GM19467 (cell line): ENCODE measurements at regions not wholly inside any gene's neighbourhood (a gene's known extent, or its start where the extent isn't known, plus 50 kb on each side); places are given as distances from the start of the nearest gene placed in this dataset.
"Not testable (repeated sequence)": the region's sequence is repeated elsewhere in the genome, so short reads cannot be mapped to it uniquely, and the experiment has no call there.

ENCODE experiments used
- ATAC-seq: cut with Tn5 transposase; IDR thresholded peaks from one replicate; pipeline ENCODE4 v1.9.1; 2021; ENCODE audit warnings: mild to moderate bottlenecking, moderate library complexity; ENCODE audit not compliant: unreplicated experiment

DNA sequence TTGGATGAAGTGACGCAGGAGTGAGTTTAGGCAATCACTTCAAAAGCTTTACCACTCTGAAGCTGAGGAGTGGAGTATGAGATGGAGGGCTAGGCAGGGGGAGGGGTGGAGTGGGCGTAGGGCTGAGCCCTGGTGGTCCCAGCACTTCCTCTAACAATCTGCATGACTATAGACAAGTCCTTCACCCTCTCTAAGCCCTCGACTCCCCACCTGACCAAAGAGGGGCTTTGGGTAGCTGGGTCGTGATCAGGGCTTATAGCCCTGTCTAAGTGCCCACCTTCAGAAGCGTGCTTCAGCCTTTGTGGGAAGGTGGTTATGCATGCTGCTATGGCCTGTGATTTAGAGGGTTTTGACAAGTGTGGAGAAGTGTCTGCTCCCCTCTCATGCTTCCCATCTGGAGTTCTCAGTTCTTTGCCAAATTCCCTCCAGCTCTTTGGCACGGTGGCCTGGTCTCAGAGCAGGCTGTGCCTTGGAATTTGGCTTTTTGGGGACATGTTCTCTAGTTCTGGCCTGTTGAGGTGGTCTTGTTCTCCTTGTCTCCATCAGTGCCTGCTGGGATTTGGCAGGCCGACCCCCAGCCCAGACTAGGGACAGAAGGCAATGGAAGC, 53.0 kb downstream of the ACTBL2 start:
- no peak for ATAC-seq

DNA sequence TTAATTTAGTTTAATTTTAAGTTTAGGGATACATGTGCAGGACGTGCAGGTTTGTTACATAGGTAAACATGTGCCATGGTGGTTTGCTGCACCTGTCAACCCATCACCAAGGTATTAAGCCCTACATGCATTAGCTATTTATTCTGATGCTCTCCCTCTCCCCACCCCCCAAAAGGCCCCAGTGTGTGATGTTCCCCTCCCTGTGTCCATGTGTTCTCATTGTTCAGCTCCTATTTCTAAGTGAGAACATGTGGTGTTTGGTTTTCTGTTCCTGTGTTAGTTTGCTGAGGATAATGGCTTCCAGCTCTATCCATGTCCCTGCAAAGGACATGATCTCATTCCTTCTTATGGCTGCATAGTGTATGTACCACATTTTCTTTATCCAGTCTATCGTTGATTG, 53.6 kb downstream of the ACTBL2 start:
- not testable (repeated sequence) for ATAC-seq

DNA sequence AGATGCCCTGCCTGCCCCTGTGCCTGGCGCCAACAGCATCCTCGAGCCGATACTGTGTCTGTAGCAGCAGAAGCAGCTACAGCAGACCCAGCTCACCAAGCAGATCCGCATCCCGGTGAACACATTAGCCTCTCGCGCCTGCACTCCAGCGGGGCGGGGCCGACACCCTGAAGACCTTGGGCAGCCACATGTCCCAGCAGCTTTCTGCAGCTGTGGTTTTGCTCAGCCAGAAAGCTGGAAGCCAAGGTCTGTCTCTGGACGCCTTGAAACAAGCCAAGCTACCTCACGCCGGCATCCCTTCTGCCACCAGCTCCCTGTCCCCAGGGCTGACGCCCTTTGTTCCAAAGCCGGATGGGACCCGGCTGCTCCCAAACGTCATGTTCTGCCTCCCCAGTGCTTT, 59.6 kb downstream of the ACTBL2 start:
- ATAC-seq = no peak

DNA sequence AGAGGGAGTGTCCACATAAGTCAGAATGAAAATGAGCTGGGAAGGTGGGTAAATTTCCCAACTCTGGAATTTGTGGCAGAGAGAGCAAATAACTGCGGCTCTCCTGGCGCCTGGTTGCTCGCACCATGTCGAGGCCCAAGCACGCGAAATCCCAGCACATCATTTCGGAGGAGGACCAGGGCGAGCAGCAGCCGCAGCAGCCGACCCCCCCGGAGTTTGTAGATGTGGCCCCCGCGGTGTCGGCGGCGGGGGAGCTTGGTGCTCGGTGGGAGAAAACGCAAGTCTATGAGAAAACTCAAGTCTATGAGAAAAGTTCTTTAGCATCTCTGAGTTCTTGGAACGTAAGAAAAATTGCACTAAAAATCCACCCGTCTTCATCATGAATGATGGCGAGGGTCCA, 60.3 kb downstream of the ACTBL2 start:
- ATAC-seq = no peak

DNA sequence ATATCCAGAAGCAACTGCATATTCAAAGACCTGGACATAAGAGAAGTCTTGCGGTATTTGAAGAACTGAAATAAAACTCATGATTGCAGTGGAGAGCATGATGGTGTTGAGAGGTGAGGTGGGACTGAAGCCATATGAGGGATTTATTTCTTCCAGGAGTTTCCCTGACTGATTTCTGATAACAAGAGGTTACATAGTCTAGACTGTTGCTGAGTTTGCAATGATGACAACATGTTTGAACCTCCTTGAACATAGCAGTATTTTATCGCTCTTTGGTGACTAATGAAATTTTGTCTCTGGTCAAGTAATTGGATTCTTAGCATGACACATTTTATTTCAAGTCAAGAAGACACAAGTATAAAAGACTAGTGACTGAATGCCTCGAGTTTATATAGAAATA, 61.8 kb downstream of the ACTBL2 start:
- no peak for ATAC-seq

DNA sequence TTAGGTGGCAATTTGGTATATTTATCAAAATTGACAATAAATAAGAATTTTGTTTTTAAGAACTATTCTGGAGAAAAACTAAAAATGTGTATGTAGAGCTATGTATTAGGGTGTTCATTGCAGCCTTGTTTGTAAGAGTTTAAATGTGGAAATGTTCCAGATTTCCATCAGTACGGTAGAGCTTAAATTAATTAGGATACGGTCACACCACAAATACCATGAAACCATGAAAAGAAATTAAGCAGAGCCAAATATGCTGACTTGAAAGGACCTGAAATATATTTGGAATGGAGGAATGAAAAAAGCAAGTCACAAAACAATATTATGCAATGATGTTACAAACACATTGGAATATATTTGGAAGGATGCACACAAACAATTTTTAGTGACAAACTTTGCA, 64.6 kb downstream of the ACTBL2 start:
- no peak for ATAC-seq

DNA sequence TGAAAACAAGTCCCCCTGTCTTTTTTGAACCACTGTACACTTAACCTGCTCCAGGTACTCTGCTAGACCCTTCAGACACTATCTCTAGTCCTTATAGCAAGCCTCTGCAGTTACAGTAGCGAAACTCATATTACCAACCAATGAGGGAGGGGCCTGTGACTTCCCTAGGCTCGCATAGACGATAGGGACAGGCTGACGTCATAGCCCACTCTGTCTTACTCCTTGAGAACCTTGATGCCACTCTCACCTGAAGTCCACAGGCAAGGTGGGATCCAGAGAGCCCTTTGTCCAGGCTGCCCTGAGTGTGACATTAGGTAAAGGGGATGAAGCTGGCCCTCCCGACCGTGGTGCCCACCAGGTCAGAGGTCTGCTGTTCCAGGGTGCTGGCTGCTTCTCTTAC, 65.3 kb downstream of the ACTBL2 start:
- no peak for ATAC-seq

DNA sequence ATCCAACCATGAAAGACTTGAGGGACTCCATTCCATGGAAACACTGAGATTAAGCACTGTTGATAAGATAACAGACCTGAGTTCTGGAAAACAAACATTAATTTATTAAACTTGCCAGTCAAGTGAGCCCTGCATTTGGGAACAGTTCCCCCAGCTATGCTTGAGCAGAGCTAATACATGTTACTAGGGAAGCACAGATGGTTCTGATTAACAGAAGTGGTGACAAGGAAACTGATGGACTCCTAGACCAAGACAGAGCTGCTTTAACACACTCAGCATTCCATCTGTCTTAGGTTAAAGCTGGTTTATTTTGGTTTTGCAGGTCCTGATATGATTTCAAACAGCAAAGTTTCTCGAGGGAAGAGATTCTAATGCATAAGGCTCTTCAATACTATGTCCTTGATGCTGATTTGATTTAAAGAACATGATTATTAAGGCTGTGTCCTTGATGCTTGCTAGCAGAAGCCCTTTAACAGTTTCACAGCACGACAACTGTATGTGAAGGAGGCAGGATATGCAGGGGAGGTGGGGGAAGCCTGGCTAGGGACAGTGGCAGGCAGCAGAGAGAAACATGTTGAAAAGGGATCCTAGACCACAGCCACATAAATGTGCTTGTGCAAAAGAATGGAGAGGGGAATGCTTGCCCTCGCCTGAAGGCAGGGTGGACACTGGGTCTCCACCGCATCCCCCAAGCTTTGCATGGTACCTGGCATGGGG, 66.2 kb downstream of the ACTBL2 start:
- ATAC-seq = no peak

DNA sequence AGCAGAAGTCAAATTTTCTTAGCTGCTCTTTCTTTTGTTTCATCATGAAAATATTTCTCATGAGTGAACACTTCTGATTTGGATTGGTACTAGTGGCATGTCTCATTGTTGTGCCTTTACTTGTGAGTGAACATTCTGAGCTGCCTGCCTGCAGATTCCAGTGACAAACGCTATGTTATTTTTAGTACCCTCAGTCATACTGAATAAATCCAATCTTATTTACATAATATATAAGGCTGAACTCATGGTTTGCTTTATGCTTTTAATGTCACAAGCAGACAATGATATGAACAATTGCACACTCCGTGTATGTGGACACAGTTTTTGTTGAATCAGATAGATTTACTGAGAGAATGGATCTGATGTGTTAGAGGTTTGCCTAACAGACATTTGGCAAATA, 67.8 kb downstream of the ACTBL2 start:
- ATAC-seq = no peak

DNA sequence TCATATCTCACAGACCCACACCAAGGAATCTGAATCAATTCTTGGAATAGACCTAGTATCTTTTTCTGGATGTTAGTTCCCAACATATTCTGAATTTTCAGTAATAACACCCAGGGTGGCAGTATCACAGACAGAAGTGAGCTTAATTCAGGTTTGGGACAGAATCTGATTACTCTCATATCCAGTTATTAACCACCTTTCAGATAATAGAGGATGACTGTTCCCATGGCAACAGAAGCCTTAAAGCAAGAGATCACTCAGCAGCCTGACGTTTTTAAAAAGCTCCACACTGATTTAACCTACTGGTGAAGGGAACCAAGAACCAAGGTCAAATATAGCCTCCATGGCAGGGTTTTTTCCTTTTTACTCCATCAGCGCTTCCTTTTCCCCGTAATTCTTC, 68.4 kb downstream of the ACTBL2 start:
- ATAC-seq = no peak

DNA sequence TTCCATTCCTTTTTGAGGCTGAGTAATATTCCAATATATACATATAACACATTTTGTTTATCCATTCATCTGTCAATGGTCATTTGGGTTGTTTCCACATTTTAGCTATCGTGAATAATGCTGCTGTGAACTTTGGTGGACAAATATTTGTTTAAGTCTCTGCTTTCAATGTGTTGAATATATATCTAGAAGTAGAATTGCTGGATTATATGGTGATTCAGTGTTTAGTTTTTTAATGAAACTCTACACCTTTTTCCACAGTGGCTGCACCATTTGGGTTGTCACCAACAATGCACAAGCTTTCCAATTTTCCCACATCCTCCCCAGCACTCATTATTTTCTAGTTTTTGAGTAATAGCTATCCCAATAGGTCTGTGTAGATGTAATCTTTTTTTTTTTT, 69.5 kb downstream of the ACTBL2 start:
- no peak for ATAC-seq

DNA sequence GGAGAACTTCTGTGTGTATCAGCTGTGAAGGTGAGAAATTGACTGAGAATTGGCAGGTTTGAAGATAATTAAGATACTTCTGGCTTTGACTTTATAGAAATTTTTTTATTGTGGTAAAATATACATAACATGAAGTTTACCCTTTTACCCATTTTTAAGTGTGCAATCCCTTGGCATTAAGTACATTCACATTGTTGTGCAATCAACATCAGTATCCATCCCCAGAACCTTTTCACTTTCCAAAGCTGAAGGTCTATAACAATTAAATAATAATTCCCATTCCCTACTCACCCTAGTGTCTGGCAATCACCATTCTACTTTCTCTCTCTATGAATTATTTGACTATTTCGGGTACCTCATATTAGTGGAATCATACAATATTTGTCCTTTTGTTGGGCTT, 69.9 kb downstream of the ACTBL2 start:
- ATAC-seq = no peak

DNA sequence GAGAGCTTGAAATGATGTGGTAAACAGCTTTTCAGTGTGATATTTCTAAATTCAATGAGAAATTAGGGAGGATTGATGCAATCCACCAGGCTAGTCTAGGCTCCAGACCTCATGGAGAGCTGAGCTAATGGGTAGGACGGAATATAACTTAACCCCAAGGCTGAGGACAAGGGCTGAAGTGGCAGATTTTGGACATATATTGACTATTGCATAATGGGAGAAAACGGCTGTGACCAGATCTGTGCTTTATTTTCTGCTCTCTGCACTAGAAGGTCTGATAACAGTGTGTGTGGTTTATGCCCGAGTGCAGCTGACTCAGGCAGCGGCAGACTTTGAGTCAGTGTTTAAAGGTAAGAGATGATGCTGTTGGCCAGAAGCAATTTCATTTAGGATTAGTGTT, 70.6 kb downstream of the ACTBL2 start:
- ATAC-seq = no peak

DNA sequence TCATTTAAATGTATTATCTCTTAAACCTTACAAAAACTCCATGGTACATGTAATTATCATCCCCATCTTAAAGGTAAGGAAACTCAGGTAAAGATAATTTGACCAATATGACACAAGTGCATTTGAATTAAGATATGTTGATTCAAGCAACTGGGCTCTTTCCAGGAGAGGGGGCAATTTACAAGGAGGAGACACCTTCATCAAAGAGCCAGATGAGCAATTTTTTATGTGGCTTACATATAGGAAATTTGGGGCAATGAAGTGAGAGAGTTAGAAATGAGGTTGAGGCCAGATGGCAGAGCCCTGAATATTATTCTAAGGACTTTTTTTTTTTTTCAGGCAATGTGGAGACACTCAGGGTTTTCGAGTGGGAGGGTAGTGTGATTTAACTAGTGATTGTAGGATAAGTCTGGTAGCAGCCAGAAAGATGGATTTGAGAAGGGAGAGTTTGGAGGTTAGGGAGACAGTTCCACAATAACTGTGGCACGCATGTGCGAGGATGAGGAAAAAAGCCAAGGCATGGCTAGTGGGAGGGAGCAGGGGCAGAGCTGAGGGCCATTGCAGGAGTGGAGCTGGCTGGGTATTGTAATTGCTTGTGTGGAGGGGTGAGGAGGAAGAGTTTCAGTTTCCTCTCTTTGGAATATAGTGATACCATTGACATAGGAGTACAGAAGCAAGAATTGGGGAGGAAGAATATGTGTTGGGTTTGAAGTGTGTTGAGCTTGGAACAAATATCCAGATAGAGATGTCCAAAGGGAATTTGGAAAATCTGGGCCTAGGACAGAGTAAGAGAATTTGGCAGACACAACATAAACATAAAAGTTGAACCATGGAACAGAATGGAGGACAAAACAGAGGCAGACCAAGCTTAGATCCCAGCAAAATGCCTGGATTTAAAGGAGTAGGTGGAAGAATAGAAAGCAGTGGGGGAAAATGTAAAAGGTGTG, 72.0 kb downstream of the ACTBL2 start:
- ATAC-seq = no peak

DNA sequence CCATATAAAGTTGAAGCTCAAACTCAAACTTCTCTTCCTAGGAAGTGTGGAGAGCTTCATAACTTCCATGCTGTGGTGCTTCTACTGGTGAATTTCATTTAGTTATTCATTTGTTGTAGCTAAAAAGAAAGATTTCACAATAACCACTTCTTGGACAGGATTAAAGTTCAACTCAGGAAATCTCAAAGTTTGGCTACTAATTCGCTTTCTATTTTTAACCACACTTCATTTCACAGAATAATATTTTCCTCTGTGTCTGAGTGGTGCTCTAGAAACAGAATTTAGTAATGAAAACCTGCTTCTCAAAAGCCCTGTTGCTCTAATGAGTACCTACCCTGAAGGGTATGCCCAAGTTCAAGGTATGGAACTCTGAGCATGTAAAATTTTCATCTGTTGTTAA, 73.9 kb downstream of the ACTBL2 start:
- no peak for ATAC-seq

DNA sequence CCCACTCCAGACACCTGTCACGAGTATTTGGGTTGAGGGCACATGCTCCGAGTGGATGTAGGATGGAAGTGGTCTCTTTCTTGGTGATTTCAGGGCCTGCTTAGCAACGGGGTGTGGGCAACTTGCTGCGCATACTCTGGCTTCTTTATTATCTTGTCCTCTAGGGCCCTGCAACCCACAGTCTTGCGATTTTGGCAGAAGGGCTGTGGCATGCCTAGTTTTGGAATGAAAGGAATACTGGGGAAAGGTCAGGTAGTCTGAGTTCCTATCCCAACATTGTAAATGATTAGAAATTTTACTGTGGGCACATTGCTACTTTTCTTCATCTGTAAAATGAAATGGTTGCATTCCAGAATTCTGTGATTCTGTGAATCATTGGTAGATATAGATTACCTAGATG, 74.3 kb downstream of the ACTBL2 start:
- ATAC-seq = no peak

DNA sequence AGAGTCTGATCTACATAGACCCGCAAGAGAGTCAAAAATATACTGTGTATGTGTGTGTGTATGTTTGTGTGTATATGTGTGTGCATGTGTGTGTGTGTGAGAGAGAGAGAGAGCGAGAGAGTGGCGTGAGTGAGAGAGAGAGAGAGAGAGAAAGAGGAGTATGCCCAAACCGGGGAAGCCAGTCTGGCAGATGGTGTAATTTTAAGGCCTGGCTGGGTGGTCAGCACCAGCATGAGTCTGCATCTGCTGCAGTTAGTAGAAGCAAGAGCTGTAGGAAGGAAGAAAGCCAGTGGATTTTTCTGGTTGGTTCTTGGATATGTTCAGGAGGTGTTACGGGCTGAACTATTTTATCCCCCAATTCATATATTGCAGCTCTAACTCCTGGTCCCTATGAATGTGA, 75.2 kb downstream of the ACTBL2 start:
- no peak for ATAC-seq

DNA sequence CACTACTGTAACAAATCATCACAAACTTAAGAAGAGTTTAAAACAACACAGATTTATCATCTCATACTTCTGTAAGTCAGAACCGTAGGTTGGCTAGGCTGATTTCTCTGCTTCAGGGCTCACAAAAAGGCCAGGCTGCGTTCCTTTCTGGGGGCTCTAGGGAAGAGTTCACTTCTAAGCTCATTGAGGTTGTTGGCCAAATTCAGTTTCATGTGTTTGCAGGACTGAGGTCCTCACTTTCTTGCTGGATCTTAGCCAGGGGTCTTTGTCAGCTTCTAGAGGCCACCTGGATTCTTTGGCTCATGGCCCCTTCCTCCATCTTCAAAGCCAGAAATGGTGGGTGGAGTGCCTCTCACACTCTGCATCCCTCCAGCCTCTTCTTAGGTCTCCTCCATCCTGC, 76.0 kb downstream of the ACTBL2 start:
- ATAC-seq = no peak

DNA sequence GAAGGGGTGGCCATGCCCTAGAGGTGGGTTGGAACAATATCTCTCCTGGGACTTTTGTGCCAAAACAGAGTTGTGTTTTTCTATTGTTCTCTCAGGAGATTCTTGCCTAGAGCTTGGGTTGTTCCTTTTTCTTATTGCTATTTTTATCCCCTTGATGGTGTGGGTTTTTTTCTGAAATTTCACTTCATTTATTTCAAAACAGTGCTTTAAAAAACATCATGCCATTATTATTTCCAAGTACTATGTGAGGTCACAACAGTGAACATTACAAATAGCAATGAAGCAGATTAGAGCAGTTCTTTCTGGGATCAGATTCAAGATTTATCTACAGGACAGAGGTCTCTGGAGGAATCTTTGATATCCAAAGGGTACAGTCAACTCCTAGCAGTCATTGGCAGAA, 76.6 kb downstream of the ACTBL2 start:
- no peak for ATAC-seq

DNA sequence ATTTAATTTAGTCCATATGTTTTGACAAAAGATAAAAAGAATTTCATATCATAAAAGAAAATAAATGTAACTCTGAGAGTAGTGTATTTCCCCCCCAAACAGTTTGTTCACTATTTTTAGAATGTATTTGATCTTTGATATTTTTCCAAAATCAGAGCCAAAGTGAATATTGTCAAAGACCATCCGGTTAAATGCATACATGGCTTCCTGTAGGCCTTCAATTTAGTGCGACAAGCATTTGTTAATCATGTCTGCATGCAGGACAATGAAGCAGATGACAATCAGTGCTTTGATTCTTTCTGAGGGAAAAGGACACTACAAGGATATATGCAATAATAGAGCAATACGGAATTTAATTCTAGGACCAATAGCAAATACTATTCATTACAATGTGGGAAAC, 79.8 kb downstream of the ACTBL2 start:
- ATAC-seq = no peak

DNA sequence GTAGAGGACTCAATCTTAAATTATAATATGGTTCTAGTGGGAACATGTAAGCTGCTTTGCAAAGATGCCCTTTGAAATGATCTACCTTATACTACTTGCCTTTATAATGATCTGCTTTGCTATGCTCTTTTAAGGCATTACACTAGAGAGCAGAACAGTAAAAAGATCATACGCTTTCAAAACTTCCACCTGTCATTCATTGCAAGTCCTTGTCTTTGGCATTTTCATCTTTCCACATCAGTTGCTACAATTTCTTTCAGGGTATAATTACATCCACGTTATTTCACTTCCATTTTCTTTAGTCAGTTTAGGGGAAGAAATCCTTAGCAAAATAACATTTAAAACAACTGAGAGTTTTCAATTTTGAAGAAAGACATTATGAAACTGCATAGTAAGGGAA, 80.3 kb downstream of the ACTBL2 start:
- ATAC-seq = no peak
